Cardiac septum (tissue), 1 donor: ENCODE measurements at regions not wholly inside any gene's neighbourhood (a gene's known extent, or its start where the extent isn't known, plus 50 kb on each side); places are given as distances from the start of the nearest gene placed in this dataset.
"Not testable (repeated sequence)": the region's sequence is repeated elsewhere in the genome, so short reads cannot be mapped to it uniquely, and the experiment has no call there.

Source experiments
- DNase-seq: peaks from one replicate; pipeline ENCODE4 v3.0.0-alpha.2; 2020; ENCODE audit warnings: low spot score
- intact Hi-C: fragments of 100-400 bp; cut with DNase I; formaldehyde crosslinking; loops from one replicate; pipeline ENCODE4 v1.14.0; 2022
- donor health status: DM: no; HTN: no; CAD: no.

GRCh38 chr1:228930479-228930957, 195.2 kb downstream of the RHOU start:
- DNase-seq = no peak
- intact Hi-C loops = no loop called here

- DNase-seq = no peak
These were observed 198.5 kb downstream of the RHOU start for GRCh38 chr1:228933753-228934152.

GRCh38 chr1:228935198-228935663, 200.0 kb downstream of the RHOU start:
- no peak for DNase-seq
- intact Hi-C loops = no loop called here

More at GRCh38 chr1:228933753-228934152, 198.5 kb downstream of the RHOU start:
- intact Hi-C loops = no loop called here

DNA sequence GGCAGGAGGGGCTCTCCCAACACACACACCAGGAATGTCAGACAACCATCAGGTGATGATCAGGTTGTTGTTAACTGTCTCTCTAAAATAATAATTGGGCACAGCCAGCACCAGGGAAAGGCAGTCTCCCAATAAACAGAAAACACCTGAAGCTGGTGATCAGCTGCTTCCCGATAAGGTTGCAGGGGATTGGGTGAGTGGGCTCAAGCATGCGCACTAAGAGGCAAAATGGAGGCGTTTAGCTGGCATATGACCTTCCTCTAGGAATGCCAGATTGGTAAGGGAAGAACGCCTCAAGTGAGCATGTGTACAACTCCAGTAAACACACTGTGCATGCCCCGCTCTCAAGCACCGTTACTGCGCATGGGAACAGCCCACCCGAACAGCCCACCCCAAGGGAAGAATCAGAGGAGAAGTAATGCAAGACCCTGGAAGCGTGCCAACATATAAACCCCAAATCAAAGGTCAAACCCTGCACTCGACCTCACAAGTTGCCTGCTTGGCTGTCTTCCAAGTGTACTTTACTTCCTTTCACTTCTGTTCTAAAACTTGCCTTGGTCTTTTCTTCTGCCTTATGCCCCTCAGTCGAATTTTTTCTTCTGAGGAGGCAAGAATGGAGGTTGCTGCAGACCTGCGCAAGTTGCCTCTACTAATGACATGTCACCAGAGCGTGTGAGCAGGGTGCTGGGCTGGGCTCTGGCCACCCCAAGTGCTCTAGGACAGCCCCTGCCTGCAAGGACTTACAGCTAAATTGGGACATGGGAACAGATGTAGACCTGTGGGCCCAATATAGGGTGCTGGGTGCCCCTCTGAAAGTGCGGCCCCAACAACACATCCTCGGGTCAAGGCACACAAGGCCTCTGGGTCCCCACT, 200.8 kb downstream of the RHOU start:
- DNase-seq = no peak

GRCh38 chr1:228936881-228937280, 201.6 kb downstream of the RHOU start:
- DNase-seq = no peak
- intact Hi-C loops = no loop called here

More for the DNA sequence above, 200.8 kb downstream of the RHOU start:
- intact Hi-C loops = no loop called here

- DNase-seq = no peak
- intact Hi-C loops = no loop called here
These were observed 202.1 kb downstream of the RHOU start for GRCh38 chr1:228937351-228937750.

DNA sequence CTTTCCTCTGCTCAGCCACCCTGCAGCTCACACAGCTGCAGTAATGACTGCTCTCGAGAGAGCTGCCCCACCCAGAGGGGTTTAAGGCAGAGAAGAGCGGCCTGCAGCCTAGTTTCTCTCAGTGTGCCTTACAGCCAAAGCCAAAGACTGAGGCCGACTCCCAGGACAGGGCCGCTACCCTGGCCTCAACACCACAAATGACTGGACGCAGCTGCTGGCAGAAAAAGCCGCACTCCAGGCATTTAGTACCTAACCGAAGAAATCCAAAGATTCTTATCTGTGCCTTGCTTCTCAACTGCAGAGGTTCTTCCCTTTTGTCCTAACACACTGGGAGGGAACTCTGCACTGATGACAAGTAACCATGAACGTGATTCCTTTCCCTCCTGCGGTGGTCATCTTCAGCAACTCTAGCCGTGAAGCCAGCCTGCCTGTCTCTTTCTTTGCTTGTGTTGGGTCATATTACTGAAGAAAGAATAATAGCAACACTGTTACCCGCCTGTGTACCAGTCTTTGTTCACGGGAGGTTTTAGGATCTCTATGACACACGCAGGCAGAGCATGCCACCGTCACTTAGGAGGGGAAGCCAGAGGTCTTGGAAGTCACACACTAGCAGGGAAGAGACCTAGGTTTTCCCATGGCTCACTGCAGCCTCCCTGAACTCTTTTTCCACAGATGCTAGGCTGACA, 202.7 kb downstream of the RHOU start:
- intact Hi-C loops = no loop called here
- no peak for DNase-seq

GRCh38 chr1:228938537-228938901, 203.2 kb downstream of the RHOU start:
- DNase-seq = no peak
- intact Hi-C loops = no loop called here

DNA sequence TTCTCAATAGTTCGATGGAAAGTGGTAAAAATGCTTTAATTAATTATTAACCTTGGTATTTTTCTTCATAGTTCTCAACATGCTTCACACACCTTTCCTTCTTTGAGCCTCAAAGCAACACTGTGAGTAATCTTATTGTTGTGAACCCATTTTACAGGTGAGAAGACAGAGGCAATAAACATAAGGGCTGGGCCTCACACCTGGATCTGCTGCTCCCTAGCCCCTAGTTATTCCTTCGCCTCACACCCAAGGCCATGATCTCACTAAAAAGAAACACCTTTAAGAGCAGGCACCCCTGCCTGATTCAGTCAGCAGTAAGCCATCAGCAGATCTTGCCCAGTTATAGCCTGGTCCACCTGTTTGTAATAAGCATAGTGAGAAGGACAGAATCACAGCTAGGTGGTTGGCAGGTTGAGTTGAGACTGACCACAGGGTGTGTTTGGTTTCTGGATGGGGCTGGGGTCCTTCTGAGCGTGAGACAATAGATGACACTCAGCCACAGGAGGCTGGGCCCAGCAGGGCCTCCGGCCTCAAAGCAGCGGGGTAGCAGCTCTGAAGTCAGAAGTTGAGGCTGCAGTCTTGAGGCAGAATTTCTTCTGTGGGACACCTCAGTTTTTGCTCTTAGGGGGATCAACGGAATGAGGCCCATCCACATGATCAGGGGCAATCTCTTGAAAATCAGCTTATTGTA, 203.9 kb downstream of the RHOU start:
- intact Hi-C loops = no loop called here

DNA sequence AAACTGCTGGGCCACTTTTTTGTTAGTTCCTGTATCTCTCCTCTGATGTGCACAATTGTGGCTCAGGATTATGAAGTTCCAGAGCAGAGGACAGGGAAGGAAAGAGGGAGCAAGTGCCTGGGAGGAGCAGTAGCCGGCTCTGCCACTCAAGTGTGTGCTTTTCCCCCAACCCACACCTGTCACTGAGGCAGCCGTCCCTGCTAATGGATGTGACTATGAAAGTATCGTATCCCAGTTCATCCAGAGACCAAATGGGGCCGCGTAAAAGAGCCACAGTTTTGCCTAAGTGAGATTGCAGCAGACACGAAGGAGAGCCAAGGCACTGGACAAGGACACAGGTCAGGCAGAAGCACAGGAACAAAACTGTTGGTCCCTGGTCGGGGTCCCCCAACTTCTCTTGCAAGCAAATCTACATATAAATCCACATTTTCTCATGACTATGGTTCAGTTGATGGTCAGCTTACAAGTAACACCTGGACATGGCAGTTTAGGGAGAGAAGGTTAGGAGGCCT, 204.7 kb downstream of the RHOU start:
- no peak for DNase-seq
- intact Hi-C loops = no loop called here

More for the DNA sequence above, 203.9 kb downstream of the RHOU start:
- no peak for DNase-seq

GRCh38 chr1:228940526-228940925, 205.2 kb downstream of the RHOU start:
- intact Hi-C loops = no loop called here
- DNase-seq = no peak

DNA sequence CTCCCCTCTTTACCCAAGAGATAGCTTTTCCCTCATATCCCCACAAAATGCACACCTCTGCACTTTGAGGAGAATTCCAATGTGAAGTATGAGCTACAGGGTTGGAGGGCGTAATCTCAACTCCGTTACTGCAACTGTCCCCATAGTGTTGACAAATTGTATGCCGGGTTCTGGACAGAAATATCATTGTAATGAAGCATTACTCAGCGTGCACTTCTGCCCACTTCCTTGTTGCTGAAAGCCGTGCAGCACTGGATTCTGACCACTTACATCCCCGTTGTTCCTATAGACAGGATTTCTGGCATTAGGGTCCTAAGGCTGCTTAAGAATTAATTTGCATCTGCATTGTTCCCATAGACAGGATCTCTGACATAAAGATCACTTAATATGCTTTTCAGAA, 205.6 kb downstream of the RHOU start:
- no peak for DNase-seq
- intact Hi-C loops = no loop called here

DNA sequence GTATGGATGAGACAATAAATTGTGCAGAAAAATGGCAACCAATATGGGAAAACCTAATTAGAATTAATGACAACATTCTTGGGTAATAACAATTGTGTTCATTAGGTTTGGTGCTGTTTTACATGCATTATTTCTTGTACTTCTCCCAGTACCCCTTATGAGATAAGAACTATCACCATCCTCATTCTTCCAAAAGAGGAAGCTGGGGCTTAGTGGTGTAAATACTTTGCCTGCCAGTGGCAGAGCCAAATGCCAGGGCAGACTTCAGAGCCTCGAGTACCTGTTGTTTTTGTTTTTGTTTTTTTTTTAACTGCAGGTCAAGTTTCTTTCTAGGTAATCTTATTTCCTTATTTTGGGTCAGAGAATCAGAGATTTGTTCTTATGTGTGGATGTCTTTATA, 206.4 kb downstream of the RHOU start:
- intact Hi-C loops = no loop called here
- DNase-seq = no peak

- no peak for DNase-seq
These were observed 208.2 kb downstream of the RHOU start for GRCh38 chr1:228943436-228943835.

DNA sequence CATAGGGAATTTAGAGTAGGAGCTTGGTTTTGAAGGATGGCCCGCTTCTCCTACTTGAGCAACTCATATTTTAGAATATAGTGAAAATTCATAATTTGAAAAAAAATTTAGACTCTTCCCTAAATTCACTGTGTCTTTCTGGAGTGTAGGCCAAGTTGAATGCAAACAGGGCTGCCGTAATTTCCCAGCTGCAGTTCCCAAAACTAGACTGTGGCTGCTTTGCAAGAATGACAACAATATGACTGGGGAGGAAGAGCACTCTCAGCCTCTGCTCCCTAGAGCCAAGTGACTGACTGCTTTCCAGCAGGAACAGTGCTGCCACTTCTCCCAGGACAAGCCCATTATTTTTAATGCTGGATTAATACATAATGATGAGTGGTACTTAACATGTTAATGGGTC, 209.0 kb downstream of the RHOU start:
- intact Hi-C loops = no loop called here
- DNase-seq = no peak

More at GRCh38 chr1:228943436-228943835, 208.2 kb downstream of the RHOU start:
- intact Hi-C loops = no loop called here

DNA sequence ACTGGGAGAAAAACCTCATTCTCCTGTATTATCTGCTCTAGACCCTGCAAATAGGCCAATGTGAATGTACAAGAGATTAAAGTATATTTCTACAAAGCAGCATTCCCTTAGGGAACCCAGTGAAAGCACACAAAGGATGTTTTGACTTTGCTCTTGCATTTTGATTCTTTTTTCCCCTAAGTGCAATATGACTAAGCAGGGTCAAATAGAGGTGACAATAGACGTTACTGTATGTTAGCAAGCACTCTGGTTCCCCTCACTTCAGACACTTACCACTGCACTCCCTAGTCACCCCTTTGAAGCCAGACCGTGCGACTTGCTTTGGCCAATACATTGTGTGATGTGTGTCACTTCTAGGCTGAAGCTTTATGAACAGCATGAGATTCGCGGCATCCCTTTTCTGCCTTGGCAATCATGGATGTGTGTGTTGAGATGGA, 209.7 kb downstream of the RHOU start:
- DNase-seq = no peak
- intact Hi-C loops = no loop called here

DNA sequence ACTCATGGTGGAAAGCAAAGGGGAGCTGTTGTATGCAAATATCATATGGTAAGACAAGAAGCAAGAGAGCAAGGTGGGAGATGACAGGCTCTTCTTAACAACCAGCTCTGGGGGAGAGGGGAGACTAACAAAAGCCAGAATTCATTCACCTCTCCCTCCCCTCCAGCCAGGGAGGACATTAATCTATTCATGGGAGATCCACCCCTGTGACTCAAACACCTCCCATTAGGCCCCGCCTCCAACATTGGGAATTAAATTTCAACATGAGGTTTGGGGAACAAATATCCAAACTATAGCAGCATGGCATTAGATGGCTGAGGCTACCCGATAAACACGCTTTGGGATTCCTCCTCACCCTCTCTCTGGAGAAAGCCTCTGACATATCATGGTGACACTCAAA, 210.6 kb downstream of the RHOU start:
- intact Hi-C loops = no loop called here

DNA sequence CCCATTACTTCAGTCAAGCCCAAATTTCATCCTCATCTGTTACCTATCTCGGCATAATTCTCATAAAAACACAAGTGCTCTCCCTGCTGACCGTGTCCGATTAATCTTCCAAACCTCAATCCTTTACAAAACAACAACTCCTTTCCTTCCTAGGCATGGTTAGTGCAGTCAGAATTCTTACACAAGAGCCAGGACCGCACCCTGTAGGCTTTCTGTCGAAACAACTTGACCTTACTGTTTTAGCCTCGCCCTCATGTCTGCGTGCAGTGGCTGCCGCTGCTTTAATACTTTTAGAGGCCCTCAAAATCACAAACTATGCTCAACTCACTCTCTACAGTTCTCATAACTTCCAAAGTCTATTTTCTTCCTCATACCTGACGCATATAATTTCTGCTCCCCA, 214.3 kb downstream of the RHOU start:
- DNase-seq, intact Hi-C loops: not testable (repeated sequence)

More for the DNA sequence above, 210.6 kb downstream of the RHOU start:
- no peak for DNase-seq

GRCh38 chr1:228953207-228953606, 217.9 kb downstream of the RHOU start:
- intact Hi-C loops = no loop called here
- no peak for DNase-seq

- DNase-seq, intact Hi-C loops: not testable (repeated sequence)
These were observed 218.5 kb downstream of the RHOU start for GRCh38 chr1:228953808-228954207.
